RWPE1 (cell line): ENCODE measurements at regions not wholly inside any gene's neighbourhood (a gene's known extent, or its start where the extent isn't known, plus 50 kb on each side); places are given as distances from the start of the nearest gene placed in this dataset.

Experiments
- CTCF ChIA-PET: fragments of 350-600 bp; sonication (Branson Sonifier 250); formaldehyde crosslinking; extraction: SDS; loops from one replicate; lab custom pipeline; 2021; lab: Yijun Ruan, JAX
- POLR2A ChIA-PET: fragments of 400-600 bp; formaldehyde crosslinking; extraction: SDS; loops from one replicate; lab custom pipeline; 2020; ENCODE audit warnings: antibody characterized with exemption; ENCODE audit not compliant: low non-redundant PET; lab: Yijun Ruan, JAX
- DNase-seq: peaks from one replicate; pipeline ENCODE4 v3.0.0; 2012; ENCODE audit warnings: low spot score
- H3K27ac ChIP-seq: fragments of 450-650 bp; 2 replicates; pipeline ENCODE4 v1.5.1; 2017
- CTCF ChIP-seq: fragments of 450-650 bp; conservative IDR thresholded peaks from 2 replicates; pipeline ENCODE4 v1.5.1; 2017; ENCODE audit warnings: low read depth, mild to moderate bottlenecking

- TF ChIP-seq CTCF, result no peak
- ChIA-PET CTCF (interaction anchor here (0.6 kb wide), 1 partner anchor 340 kb away, joined by 5 read pairs; no protein-coding TSS in a partner anchor), POLR2A (no interaction called here)
- H3K27ac ChIP-seq, result no peak overlapping the region
- DNase-seq, result no peak
These were observed 577.7 kb upstream of the AUTS2 start for GRCh38 chr7:69020536-69020935.

GRCh38 chr7:69025249-69025648 is 573.0 kb upstream of the AUTS2 start:
- no peak overlapping the region for H3K27ac ChIP-seq
- CTCF ChIA-PET, result interaction anchor here (0.7 kb wide), 1 partner anchor 341 kb away, joined by 3 read pairs; no protein-coding TSS in a partner anchor
- POLR2A ChIA-PET, result no interaction called here
- no peak for TF ChIP-seq CTCF
- DNase-seq, result no peak

- TF ChIP-seq CTCF, result no peak
- DNase-seq, result no peak
- no peak overlapping the region for H3K27ac ChIP-seq
- ChIA-PET CTCF (no interaction called here), POLR2A (no interaction called here)
These were observed 565.4 kb upstream of the AUTS2 start for GRCh38 chr7:69032848-69033247.

- H3K27ac ChIP-seq, result no peak overlapping the region
- no peak for DNase-seq
- ChIA-PET CTCF (no interaction called here), POLR2A (no interaction called here)
- no peak for TF ChIP-seq CTCF
These were observed 562.4 kb upstream of the AUTS2 start for GRCh38 chr7:69035826-69036225.

GRCh38 chr7:69036301-69036700 is 562.0 kb upstream of the AUTS2 start:
- ChIA-PET CTCF (interaction anchor here (0.7 kb wide), 1 partner anchor 108 kb away, joined by 8 read pairs; no protein-coding TSS in a partner anchor), POLR2A (no interaction called here)
- no peak for TF ChIP-seq CTCF
- H3K27ac ChIP-seq, result no peak overlapping the region
- no peak for DNase-seq

GRCh38 chr7:69038915-69039314 is 559.4 kb upstream of the AUTS2 start:
- no peak for DNase-seq
- CTCF ChIA-PET, result no interaction called here
- TF ChIP-seq CTCF, result no peak
- POLR2A ChIA-PET, result no interaction called here
- H3K27ac ChIP-seq, result no peak overlapping the region
